ENCODE measurements at regions not wholly inside any gene's neighbourhood (a gene's known extent, or its start where the extent isn't known, plus 50 kb on each side); places are given as distances from the start of the nearest gene placed in this dataset.

GRCh38 chr18:47346016-47346415 is 94.6 kb upstream of the SKOR2 start:
- no peaks in the 10 kb centered on the region for H3K9me3 Mint-ChIP-seq
- H3K36me3 Mint-ChIP-seq (ENCODE audit: low read depth): no peaks in the 10 kb centered on the region
- no peak for DNase-seq
- TF ChIP-seq, protein P1, sequence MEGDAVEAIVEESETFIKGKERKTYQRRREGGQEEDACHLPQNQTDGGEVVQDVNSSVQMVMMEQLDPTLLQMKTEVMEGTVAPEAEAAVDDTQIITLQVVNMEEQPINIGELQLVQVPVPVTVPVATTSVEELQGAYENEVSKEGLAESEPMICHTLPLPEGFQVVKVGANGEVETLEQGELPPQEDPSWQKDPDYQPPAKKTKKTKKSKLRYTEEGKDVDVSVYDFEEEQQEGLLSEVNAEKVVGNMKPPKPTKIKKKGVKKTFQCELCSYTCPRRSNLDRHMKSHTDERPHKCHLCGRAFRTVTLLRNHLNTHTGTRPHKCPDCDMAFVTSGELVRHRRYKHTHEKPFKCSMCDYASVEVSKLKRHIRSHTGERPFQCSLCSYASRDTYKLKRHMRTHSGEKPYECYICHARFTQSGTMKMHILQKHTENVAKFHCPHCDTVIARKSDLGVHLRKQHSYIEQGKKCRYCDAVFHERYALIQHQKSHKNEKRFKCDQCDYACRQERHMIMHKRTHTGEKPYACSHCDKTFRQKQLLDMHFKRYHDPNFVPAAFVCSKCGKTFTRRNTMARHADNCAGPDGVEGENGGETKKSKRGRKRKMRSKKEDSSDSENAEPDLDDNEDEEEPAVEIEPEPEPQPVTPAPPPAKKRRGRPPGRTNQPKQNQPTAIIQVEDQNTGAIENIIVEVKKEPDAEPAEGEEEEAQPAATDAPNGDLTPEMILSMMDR (IDR thresholded peaks at IDR 0.05): no peak
- no peak overlapping the region for H3K4me3 Mint-ChIP-seq
- H3K27ac Mint-ChIP-seq: no peak overlapping the region
- peaks cover 12% of the 10 kb centered on the region for H3K27me3 Mint-ChIP-seq (ENCODE audit: low read depth, poor library complexity)
- H3K4me1 Mint-ChIP-seq: no peaks in the 10 kb centered on the region

DNA sequence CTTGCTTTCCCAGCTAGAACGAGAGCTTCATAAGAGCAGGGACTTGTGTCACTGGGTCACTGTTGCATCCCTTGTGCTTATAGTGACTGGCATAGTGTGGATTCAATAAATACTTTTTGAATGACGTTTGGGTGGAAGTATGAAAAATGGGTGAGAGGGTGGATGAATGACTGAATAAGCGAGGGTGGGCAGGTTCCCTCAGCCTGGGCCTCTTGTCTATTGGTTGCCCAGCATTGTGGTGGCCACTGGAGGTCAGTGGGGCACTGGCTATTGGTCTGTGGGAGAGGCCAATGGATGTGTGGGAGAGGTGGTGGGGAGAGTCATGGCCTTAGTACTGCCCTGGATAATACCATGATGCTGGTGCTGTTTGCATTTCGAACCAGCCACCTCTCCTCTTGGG is 93.8 kb upstream of the SKOR2 start:
- no peak overlapping the region for H3K4me3 Mint-ChIP-seq
- H3K27me3 Mint-ChIP-seq (ENCODE audit: low read depth, poor library complexity): peaks cover 15% of the 10 kb centered on the region
- TF ChIP-seq, protein P1 (IDR thresholded peaks at IDR 0.05): no peak
- no peaks in the 10 kb centered on the region for H3K36me3 Mint-ChIP-seq (ENCODE audit: low read depth)
- H3K9me3 Mint-ChIP-seq: no peaks in the 10 kb centered on the region
- DNase-seq: no peak
- H3K4me1 Mint-ChIP-seq: no peaks in the 10 kb centered on the region
- no peak overlapping the region for H3K27ac Mint-ChIP-seq

GRCh38 chr18:47343291-47343690 is 91.8 kb upstream of the SKOR2 start:
- no peak overlapping the region for H3K27ac Mint-ChIP-seq
- H3K4me3 Mint-ChIP-seq: no peak overlapping the region
- H3K27me3 Mint-ChIP-seq (ENCODE audit: low read depth, poor library complexity): peaks cover 17% of the 10 kb centered on the region
- H3K36me3 Mint-ChIP-seq (ENCODE audit: low read depth): no peaks in the 10 kb centered on the region
- DNase-seq: no peak
- TF ChIP-seq, protein P1 (IDR thresholded peaks at IDR 0.05): no peak
- no peaks in the 10 kb centered on the region for H3K4me1 Mint-ChIP-seq
- no peaks in the 10 kb centered on the region for H3K9me3 Mint-ChIP-seq

DNA sequence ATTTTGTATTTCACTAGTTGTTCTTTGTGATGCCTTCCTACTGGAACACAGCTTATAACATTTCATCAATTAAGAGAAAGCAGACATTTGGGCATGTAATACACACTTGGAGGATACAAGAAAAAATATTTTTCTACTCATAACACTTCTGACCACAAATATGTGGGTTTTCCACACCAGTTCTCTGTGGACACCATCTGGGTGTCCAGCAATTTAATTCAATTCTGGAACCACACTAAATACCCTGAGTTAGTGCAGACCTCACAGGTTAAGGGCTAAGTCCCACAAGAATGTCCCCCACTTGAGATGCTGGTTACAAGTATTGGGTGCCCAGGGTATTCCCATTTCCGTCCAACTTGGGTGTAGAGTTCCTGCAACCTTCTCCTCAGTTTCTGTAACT is 91.1 kb upstream of the SKOR2 start:
- TF ChIP-seq, protein P1 (IDR thresholded peaks at IDR 0.05): no peak
- Mint-ChIP-seq H3K27ac (no peak overlapping the region), H3K27me3 (ENCODE audit: low read depth, poor library complexity) (peaks cover 17% of the 10 kb centered on the region), H3K36me3 (ENCODE audit: low read depth) (no peaks in the 10 kb centered on the region), H3K4me1 (no peaks in the 10 kb centered on the region), H3K9me3 (no peaks in the 10 kb centered on the region), H3K4me3 (no peak overlapping the region)
- DNase-seq: no peak

DNA sequence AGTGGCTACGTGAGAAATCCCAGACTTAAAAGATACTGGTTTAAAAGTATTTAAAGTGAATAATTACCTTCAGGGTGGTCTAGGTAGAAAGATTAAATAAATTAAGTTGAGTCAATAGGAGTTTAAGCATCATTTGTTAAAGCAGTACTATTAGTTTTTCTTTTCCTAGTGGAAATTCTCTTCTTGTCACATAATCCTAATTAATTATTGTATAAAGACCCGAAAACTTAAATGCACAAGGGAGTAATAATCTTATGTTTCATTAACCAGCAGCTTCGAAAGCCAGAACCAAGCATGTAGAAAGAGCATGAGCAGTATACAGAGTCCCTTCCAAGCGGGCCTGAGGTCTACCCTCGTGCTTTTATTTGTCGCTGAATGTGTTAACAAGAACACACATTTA is 90.2 kb upstream of the SKOR2 start:
- TF ChIP-seq, protein P1 (IDR thresholded peaks at IDR 0.05): no peak
- Mint-ChIP-seq H3K4me3 (no peak overlapping the region), H3K9me3 (no peaks in the 10 kb centered on the region), H3K27ac (no peak overlapping the region), H3K4me1 (no peaks in the 10 kb centered on the region), H3K36me3 (ENCODE audit: low read depth) (no peaks in the 10 kb centered on the region), H3K27me3 (ENCODE audit: low read depth, poor library complexity) (peaks cover 19% of the 10 kb centered on the region)
- DNase-seq: no peak

GRCh38 chr18:47334966-47335365 is 83.5 kb upstream of the SKOR2 start:
- no peaks in the 10 kb centered on the region for H3K9me3 Mint-ChIP-seq
- TF ChIP-seq, protein P1 (IDR thresholded peaks at IDR 0.05): no peak
- H3K27me3 Mint-ChIP-seq (ENCODE audit: low read depth, poor library complexity): peaks cover 24% of the 10 kb centered on the region

More at GRCh38 chr18:47334966-47335365, 83.5 kb upstream of the SKOR2 start:
- Mint-ChIP-seq H3K4me3 (no peak overlapping the region), H3K4me1 (peaks cover 26% of the 10 kb centered on the region), H3K36me3 (ENCODE audit: low read depth) (no peaks in the 10 kb centered on the region), H3K27ac (no peak overlapping the region)
- DNase-seq: no peak
